ENCODE measurements at regions not wholly inside any gene's neighbourhood (a gene's known extent, or its start where the extent isn't known, plus 50 kb on each side); places are given as distances from the start of the nearest gene placed in this dataset.

- TF ChIP-seq CTCF (IDR thresholded peaks at IDR 0.05; ENCODE audit: poor library complexity), result no peak
- TF ChIP-seq EZH2 (IDR thresholded peaks at IDR 0.05; ENCODE audit: borderline replicate concordance), result no peak
- TF ChIP-seq EZH2phosphoT487 (IDR thresholded peaks at IDR 0.05; ENCODE audit: low read depth, severe bottlenecking, unreplicated experiment), result no peak
These were observed 602.6 kb downstream of the MTRR start for GRCh38 chr5:8471581-8471980.
